OCI-LY7 (cell line): ENCODE measurements at regions not wholly inside any gene's neighbourhood (a gene's known extent, or its start where the extent isn't known, plus 50 kb on each side); places are given as distances from the start of the nearest gene placed in this dataset.

Source experiments
- BruUV-seq: library from RNA; stranded (reverse); fragments of 400-500 nt; replicated peaks from 2 replicates; lab custom pipeline; 2021; lab: Mats Ljungman, UMichigan
- CTCF ChIA-PET: fragments of 300-600 bp; sonication (Branson Sonifier 250); formaldehyde crosslinking; loops from one replicate; lab custom pipeline; 2022; ENCODE audit warnings: antibody characterized with exemption; ENCODE audit not compliant: unreplicated experiment; lab: Charles Lee
- POLR2A ChIA-PET: fragments of 300-600 bp; sonication (Branson Sonifier 250); formaldehyde crosslinking; loops from one replicate; lab custom pipeline; 2022; ENCODE audit warnings: antibody characterized with exemption; lab: Charles Lee
- DNase-seq: peaks from one replicate; pipeline ENCODE4 v3.0.0-alpha.2; 2015; ENCODE audit warnings: low spot score
- H2AFZ ChIP-seq: fragments of 200-600 bp; sonication (generic), shearing (Covaris generic); 2 replicates; pipeline ENCODE4 v1.6.1; 2014; ENCODE audit warnings: mild to moderate bottlenecking, antibody characterized with exemption, low read length, moderate library complexity
- H3K27ac ChIP-seq: fragments of 200-600 bp; sonication (generic); 2 replicates; pipeline ENCODE4 v1.5.1; 2014; ENCODE audit warnings: mixed run types, low read depth, mild to moderate bottlenecking, moderate library complexity, low read length, inconsistent platforms; ENCODE audit not compliant: poor library complexity, severe bottlenecking
- H3K36me3 ChIP-seq: fragments of 200-600 bp; sonication (generic); 2 replicates; pipeline ENCODE4 v1.6.1; 2014; ENCODE audit warnings: mild to moderate bottlenecking, antibody characterized with exemption, low read length, moderate library complexity, mixed read lengths; ENCODE audit not compliant: insufficient read depth
- H3K4me1 ChIP-seq: fragments of 200-600 bp; sonication (generic); 2 replicates; pipeline ENCODE4 v1.5.1; 2014; ENCODE audit warnings: mild to moderate bottlenecking, low read length; ENCODE audit not compliant: insufficient read depth, poor library complexity, severe bottlenecking
- H3K4me2 ChIP-seq: fragments of 200-600 bp; sonication (generic); 2 replicates; pipeline ENCODE4 v1.6.1; 2014; ENCODE audit warnings: mild to moderate bottlenecking, low read length
- H3K4me3 ChIP-seq: fragments of 200-600 bp; sonication (generic); 2 replicates; pipeline ENCODE4 v1.5.1; 2014; ENCODE audit warnings: mild to moderate bottlenecking, low read depth, low read length; ENCODE audit not compliant: poor library complexity, severe bottlenecking
- H3K79me2 ChIP-seq: fragments of 200-600 bp; sonication (generic); 2 replicates; pipeline ENCODE4 v1.6.1; 2016; ENCODE audit warnings: low read depth, mild to moderate bottlenecking, low read length, moderate library complexity, mixed read lengths; ENCODE audit not compliant: insufficient read depth
- H3K9me2 ChIP-seq: fragments of 200-600 bp; sonication (generic); 2 replicates; pipeline ENCODE4 v1.6.1; 2016; ENCODE audit warnings: mild to moderate bottlenecking, low read length, mixed read lengths; ENCODE audit not compliant: insufficient read depth
- H3K9me3 ChIP-seq: fragments of 200-600 bp; sonication (generic); 2 replicates; pipeline ENCODE4 v1.6.1; 2014; ENCODE audit warnings: mild to moderate bottlenecking, mixed run types, low read length, mixed read lengths
- H4K20me1 ChIP-seq: fragments of 200-600 bp; sonication (generic); 2 replicates; pipeline ENCODE4 v1.6.1; 2014; ENCODE audit warnings: mild to moderate bottlenecking, antibody characterized with exemption, low read length, moderate library complexity, mixed read lengths; ENCODE audit not compliant: insufficient read depth
- EZH2phosphoT487 ChIP-seq: fragments of 200-600 bp; sonication (generic); IDR thresholded peaks from 2 replicates; pipeline ENCODE4 v1.6.1; 2018; ENCODE audit warnings: low read depth, borderline replicate concordance, mild to moderate bottlenecking, mixed run types, antibody characterized with exemption, low read length, moderate library complexity, mixed read lengths
- intact Hi-C: fragments of 100-400 bp; cut with micrococcal nuclease; formaldehyde crosslinking; loops from one replicate; pipeline ENCODE4 v1.10.0; 2022; ENCODE audit not compliant: unreplicated experiment
- TF ChIP-seq, protein P1 (sequence below): fragments of 200-600 bp; sonication (generic); conservative IDR thresholded peaks from 2 replicates; pipeline ENCODE4 v1.5.1; 2014; ENCODE audit warnings: mild to moderate bottlenecking, antibody characterized with exemption, low read length, moderate library complexity, mixed read lengths

DNA sequence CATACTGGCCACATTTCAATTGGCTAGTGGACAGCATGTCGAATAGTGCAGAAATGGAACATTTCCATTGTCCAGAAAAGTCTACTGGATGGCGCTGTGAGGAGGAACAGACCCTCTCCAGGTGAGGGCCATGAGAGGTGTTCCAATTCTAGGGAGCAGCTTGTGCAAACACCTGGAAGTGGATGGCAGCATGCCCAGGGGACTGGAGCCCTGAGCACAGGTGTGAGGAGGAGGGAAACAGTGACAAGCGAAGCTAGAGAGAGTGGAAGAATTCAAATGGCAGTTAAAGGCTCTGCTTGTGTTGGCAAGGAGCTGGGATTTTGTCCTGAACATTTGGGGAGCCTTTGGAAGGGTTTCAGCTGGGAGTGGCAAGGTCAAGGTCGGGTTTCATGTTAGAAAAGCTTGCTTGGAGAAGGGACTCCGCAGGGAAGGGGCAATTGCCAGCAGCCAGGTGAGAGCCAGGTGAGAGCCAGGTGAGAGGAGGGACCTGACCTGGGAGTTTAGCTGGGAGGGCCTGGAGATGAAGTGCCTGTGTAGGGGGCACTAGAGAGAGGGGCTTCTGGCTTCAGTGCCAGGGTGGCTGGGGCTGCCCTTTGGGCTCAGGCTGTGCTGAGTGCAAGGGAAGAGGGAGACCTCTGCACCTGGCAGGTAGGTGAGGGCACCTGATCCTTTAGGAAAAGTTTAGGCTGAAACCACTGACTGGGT, 93.8 kb downstream of the LINGO1 start:
- CTCF ChIA-PET, result interaction anchor here (0.5 kb wide), 1 partner anchor 322 kb away, joined by 3 read pairs; no protein-coding TSS in a partner anchor
- intact Hi-C loops, result loop anchor here (2.0 kb wide), 1 partner anchor 536 kb away; no protein-coding TSS in a partner anchor

DNA sequence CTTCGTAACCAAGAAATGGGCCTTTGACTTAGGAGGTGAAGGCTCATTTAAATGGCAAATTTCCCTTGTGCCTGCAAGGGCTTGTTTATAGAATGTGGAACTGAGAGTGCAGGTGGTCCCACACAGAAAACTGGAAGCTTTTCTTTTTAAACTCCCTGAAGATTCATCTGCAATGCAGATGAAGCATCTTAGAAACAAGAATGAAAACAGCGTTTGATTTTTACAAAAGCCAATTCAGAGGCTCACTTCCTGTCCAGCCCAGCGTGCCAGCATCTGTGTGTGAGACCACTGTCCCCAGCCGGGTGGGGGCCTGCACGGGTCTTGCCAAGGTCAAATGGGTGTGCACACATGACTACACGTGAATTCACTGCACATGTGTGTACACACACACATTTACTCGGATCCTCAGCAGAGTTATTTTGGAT, 94.7 kb downstream of the LINGO1 start:
- Histone ChIP-seq H3K9me2 (no peaks in the 10 kb centered on the region), H3K4me1 (peaks cover 56% of the 10 kb centered on the region), H2AFZ (peak overlapping the region; percentile 91), H3K4me2 (peak overlapping the region; percentile 93), H3K36me3 (no peaks in the 10 kb centered on the region), H3K4me3 (peak overlapping the region; percentile 58), H4K20me1 (no peaks in the 10 kb centered on the region), H3K27ac (peak overlapping the region; percentile 93), H3K9me3 (no peaks in the 10 kb centered on the region), H3K79me2 (no peaks in the 10 kb centered on the region)
- TF ChIP-seq, protein P1, sequence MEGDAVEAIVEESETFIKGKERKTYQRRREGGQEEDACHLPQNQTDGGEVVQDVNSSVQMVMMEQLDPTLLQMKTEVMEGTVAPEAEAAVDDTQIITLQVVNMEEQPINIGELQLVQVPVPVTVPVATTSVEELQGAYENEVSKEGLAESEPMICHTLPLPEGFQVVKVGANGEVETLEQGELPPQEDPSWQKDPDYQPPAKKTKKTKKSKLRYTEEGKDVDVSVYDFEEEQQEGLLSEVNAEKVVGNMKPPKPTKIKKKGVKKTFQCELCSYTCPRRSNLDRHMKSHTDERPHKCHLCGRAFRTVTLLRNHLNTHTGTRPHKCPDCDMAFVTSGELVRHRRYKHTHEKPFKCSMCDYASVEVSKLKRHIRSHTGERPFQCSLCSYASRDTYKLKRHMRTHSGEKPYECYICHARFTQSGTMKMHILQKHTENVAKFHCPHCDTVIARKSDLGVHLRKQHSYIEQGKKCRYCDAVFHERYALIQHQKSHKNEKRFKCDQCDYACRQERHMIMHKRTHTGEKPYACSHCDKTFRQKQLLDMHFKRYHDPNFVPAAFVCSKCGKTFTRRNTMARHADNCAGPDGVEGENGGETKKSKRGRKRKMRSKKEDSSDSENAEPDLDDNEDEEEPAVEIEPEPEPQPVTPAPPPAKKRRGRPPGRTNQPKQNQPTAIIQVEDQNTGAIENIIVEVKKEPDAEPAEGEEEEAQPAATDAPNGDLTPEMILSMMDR, result no peak
- no peak for TF ChIP-seq EZH2phosphoT487
- intact Hi-C loops, result loop anchor here (2.0 kb wide), 1 partner anchor 535 kb away; no protein-coding TSS in a partner anchor
- ChIA-PET CTCF (no interaction called here), POLR2A (interaction anchor here (0.6 to 1.0 kb wide), 4 partner anchors 16 to 359 kb away, joined by 3 read pairs; no protein-coding TSS in a partner anchor)
- no TSS peak for BruUV-seq
- DNase-seq, result peak; percentile 90

More for the DNA sequence above, 93.8 kb downstream of the LINGO1 start:
- no peak for DNase-seq
- Histone ChIP-seq H4K20me1 (no peaks in the 10 kb centered on the region), H3K9me3 (no peaks in the 10 kb centered on the region), H3K27ac (peak overlapping the region; percentile 93), H3K79me2 (no peaks in the 10 kb centered on the region), H2AFZ (no peak overlapping the region; the same call in 1 of the 2 replicates), H3K4me1 (peaks cover 59% of the 10 kb centered on the region), H3K36me3 (no peaks in the 10 kb centered on the region), H3K4me3 (peak overlapping the region; percentile 58), H3K9me2 (no peaks in the 10 kb centered on the region), H3K4me2 (peak overlapping the region; percentile 93)
- TF ChIP-seq, protein P1, result no peak
- no peak for TF ChIP-seq EZH2phosphoT487
- POLR2A ChIA-PET, result interaction anchor here (0.5 to 1.2 kb wide), 4 partner anchors 10 to 235 kb away, joined by 3 to 4 read pairs (median 4); no protein-coding TSS in a partner anchor
- BruUV-seq, result no TSS peak
